Colonic mucosa (tissue), 4 donors: ENCODE measurements at regions not wholly inside any gene's neighbourhood (a gene's known extent, or its start where the extent isn't known, plus 50 kb on each side); places are given as distances from the start of the nearest gene placed in this dataset.
"Not testable (repeated sequence)": the region's sequence is repeated elsewhere in the genome, so short reads cannot be mapped to it uniquely, and the experiment has no call there.

Source experiments
- DNase-seq: peaks from one replicate; pipeline ENCODE4 v3.0.0-alpha.2; 2020
- H3K27ac ChIP-seq: fragments of 200-600 bp; one replicate; pipeline ENCODE4 v1.8.0; 2021
- H3K27me3 ChIP-seq: fragments of 200-600 bp; one replicate; pipeline ENCODE4 v1.8.0; 2021
- H3K36me3 ChIP-seq: fragments of 200-600 bp; one replicate; pipeline ENCODE4 v1.8.0; 2021
- H3K4me1 ChIP-seq: fragments of 200-600 bp; one replicate; pipeline ENCODE4 v1.8.0; 2021; ENCODE audit warnings: mild to moderate bottlenecking
- H3K4me3 ChIP-seq: fragments of 200-600 bp; one replicate; pipeline ENCODE4 v1.8.0; 2021
- H3K9ac ChIP-seq, 2 donors: one replicate each; pipeline ENCODE4 v1.7.0; 2013; ENCODE audit warnings: control low read depth in 2 of 2, low read depth in 2 of 2, low read length in 2 of 2
- H3K9me3 ChIP-seq: fragments of 200-600 bp; one replicate; pipeline ENCODE4 v1.8.0; 2021
- CTCF ChIP-seq: fragments of 200-600 bp; IDR thresholded peaks from one replicate; pipeline ENCODE4 v1.8.0; 2022; ENCODE audit warnings: antibody characterized with exemption, mild to moderate bottlenecking
- intact Hi-C: fragments of 100-400 bp; cut with DNase I; formaldehyde crosslinking; loops from one replicate; pipeline ENCODE4 v1.14.1; 2022
- donor health status: healthy.
- donor health status: DM: no; HTN: no; CAD: no.
- donor health status: DM: no; HTN: no; CAD: no.

GRCh38 chr14:26655128-26655527 is 57.3 kb upstream of the NOVA1 start:
- no peak for TF ChIP-seq CTCF
- DNase-seq: no peak
- Histone ChIP-seq H3K9me3 (no peaks in the 10 kb centered on the region), H3K4me3 (no peak overlapping the region), H3K36me3 (no peaks in the 10 kb centered on the region), H3K27me3 (no peaks in the 10 kb centered on the region), H3K27ac (no peak overlapping the region), H3K9ac (no peak overlapping the region), H3K4me1 (no peaks in the 10 kb centered on the region)
- intact Hi-C loops: no loop called here

- no peaks in the 10 kb centered on the region for H3K36me3 ChIP-seq
- no peak for TF ChIP-seq CTCF
- H3K27me3 ChIP-seq: no peaks in the 10 kb centered on the region
- H3K4me1 ChIP-seq: no peaks in the 10 kb centered on the region
- H3K9me3 ChIP-seq: no peaks in the 10 kb centered on the region
- intact Hi-C loops: no loop called here
- no peak for DNase-seq
- no peak overlapping the region for H3K4me3 ChIP-seq
- H3K9ac ChIP-seq: no peak overlapping the region
- no peak overlapping the region for H3K27ac ChIP-seq
These were observed 65.7 kb upstream of the NOVA1 start for GRCh38 chr14:26663506-26663905.

- H3K27ac ChIP-seq, H3K4me3 ChIP-seq, H3K36me3 ChIP-seq, H3K9me3 ChIP-seq, H3K4me1 ChIP-seq, H3K27me3 ChIP-seq, intact Hi-C loops, H3K9ac ChIP-seq: not testable (repeated sequence)
- peak; percentile 47 for DNase-seq
These were observed 81.0 kb upstream of the NOVA1 start for GRCh38 chr14:26678732-26679420.

GRCh38 chr14:26685401-26685800 is 87.6 kb upstream of the NOVA1 start:
- Histone ChIP-seq H3K27ac (no peak overlapping the region), H3K27me3 (no peaks in the 10 kb centered on the region), H3K9me3 (no peaks in the 10 kb centered on the region), H3K4me3 (no peak overlapping the region), H3K9ac (no peak overlapping the region), H3K36me3 (no peaks in the 10 kb centered on the region), H3K4me1 (no peaks in the 10 kb centered on the region)
- intact Hi-C loops: no loop called here
- no peak for DNase-seq
- no peak for TF ChIP-seq CTCF

GRCh38 chr14:26687301-26687837 is 89.5 kb upstream of the NOVA1 start:
- H3K4me1 ChIP-seq: no peaks in the 10 kb centered on the region
- no peak overlapping the region for H3K9ac ChIP-seq
- TF ChIP-seq CTCF: no peak

GRCh38 chr14:26694521-26694920 is 96.7 kb upstream of the NOVA1 start:
- no peak overlapping the region for H3K4me3 ChIP-seq
- H3K36me3 ChIP-seq: no peaks in the 10 kb centered on the region
- H3K4me1 ChIP-seq: no peaks in the 10 kb centered on the region
- no peak for TF ChIP-seq CTCF
- no peak overlapping the region for H3K27ac ChIP-seq
- H3K9ac ChIP-seq: no peak overlapping the region
- intact Hi-C loops: no loop called here
- no peaks in the 10 kb centered on the region for H3K9me3 ChIP-seq
- no peaks in the 10 kb centered on the region for H3K27me3 ChIP-seq
- no peak for DNase-seq

More at GRCh38 chr14:26687301-26687837, 89.5 kb upstream of the NOVA1 start:
- Histone ChIP-seq H3K4me3 (no peak overlapping the region), H3K9me3 (no peaks in the 10 kb centered on the region), H3K27me3 (no peaks in the 10 kb centered on the region), H3K36me3 (no peaks in the 10 kb centered on the region), H3K27ac (no peak overlapping the region)
- intact Hi-C loops: no loop called here
- no peak for DNase-seq
